DND-41 (cell line): ENCODE measurements at regions not wholly inside any gene's neighbourhood (a gene's known extent, or its start where the extent isn't known, plus 50 kb on each side); places are given as distances from the start of the nearest gene placed in this dataset.

Experiments
- ATAC-seq: fragments of 200-7000 bp; cut with Tn5 transposase; 3 replicates; pipeline ENCODE4 v1.9.1; 2021; ENCODE audit warnings: low read depth; ENCODE audit not compliant: insufficient read depth
- DNase-seq: peaks from one replicate; pipeline ENCODE4 v3.0.0-alpha.2; 2020
- H2AFZ ChIP-seq: 2 replicates; pipeline ENCODE4 v1.6.0; 2012; ENCODE audit warnings: low read depth, low read length
- H3K27ac ChIP-seq: 2 replicates; pipeline ENCODE4 v1.5.1; 2012; ENCODE audit warnings: low read length, inconsistent platforms
- H3K27me3 ChIP-seq: fragments of 200-600 bp; sonication (generic); 2 replicates; pipeline ENCODE4 v1.6.0; 2012; ENCODE audit warnings: low read length, mild to moderate bottlenecking, inconsistent platforms; ENCODE audit not compliant: insufficient read depth, poor library complexity
- H3K36me3 ChIP-seq: 2 replicates; pipeline ENCODE4 v1.5.1; 2012; ENCODE audit warnings: low read length, inconsistent platforms; ENCODE audit not compliant: insufficient read depth
- H3K4me1 ChIP-seq: 2 replicates; pipeline ENCODE4 v1.5.1; 2012; ENCODE audit warnings: mild to moderate bottlenecking, low read length; ENCODE audit not compliant: insufficient read depth
- H3K4me2 ChIP-seq: 2 replicates; pipeline ENCODE4 v1.6.0; 2012; ENCODE audit warnings: mild to moderate bottlenecking, moderate library complexity, low read length, inconsistent platforms; ENCODE audit not compliant: insufficient read depth
- H3K4me3 ChIP-seq, 2 experiments: fragments of 200-600 bp in 1 of 2; shearing (Covaris generic) in 1 of 2; 2 replicates each; pipeline ENCODE4 v1.5.1; 2012 to 2016; ENCODE audit warnings: inconsistent platforms in 2 of 2, low read length in 2 of 2, mild to moderate bottlenecking in 2 of 2, low read depth in 1 of 2, moderate library complexity in 1 of 2
- H3K79me2 ChIP-seq: 2 replicates; pipeline ENCODE4 v1.6.0; 2012; ENCODE audit warnings: low read length, inconsistent platforms; ENCODE audit not compliant: insufficient read depth
- H3K9ac ChIP-seq: 2 replicates; pipeline ENCODE4 v1.6.0; 2012; ENCODE audit warnings: low read depth, mild to moderate bottlenecking, inconsistent platforms, low read length, moderate library complexity
- H3K9me3 ChIP-seq: 2 replicates; pipeline ENCODE4 v1.5.1; 2012; ENCODE audit warnings: low read length, moderate library complexity, mild to moderate bottlenecking, inconsistent platforms; ENCODE audit not compliant: insufficient read depth, severe bottlenecking
- H4K20me1 ChIP-seq: 2 replicates; pipeline ENCODE4 v1.6.0; 2012; ENCODE audit warnings: low read length; ENCODE audit not compliant: insufficient read depth
- EZH2 ChIP-seq: IDR thresholded peaks from 3 replicates; pipeline ENCODE4 v1.6.1; 2012; ENCODE audit warnings: borderline replicate concordance, low read depth, mild to moderate bottlenecking, moderate library complexity, low read length, inconsistent platforms; ENCODE audit not compliant: severe bottlenecking
- TF ChIP-seq, protein P1 (sequence below): IDR thresholded peaks from 2 replicates; pipeline ENCODE4 v1.5.1; 2012; ENCODE audit warnings: borderline replicate concordance, low read length, moderate library complexity, mild to moderate bottlenecking; ENCODE audit not compliant: poor library complexity, severe bottlenecking; ENCODE audit errors: extremely low read depth

GRCh38 chr6:168128631-168129291 lies 49.7 kb upstream of the FRMD1 start:
- no peak for ATAC-seq
- no peaks in the 10 kb centered on the region for H3K27me3 ChIP-seq
- no peaks in the 10 kb centered on the region for H3K4me1 ChIP-seq

More at GRCh38 chr6:168128631-168129291, 49.7 kb upstream of the FRMD1 start:
- Histone ChIP-seq H3K4me2 (no peak overlapping the region), H4K20me1 (no peaks in the 10 kb centered on the region), H3K27ac (no peak overlapping the region), H3K79me2 (no peaks in the 10 kb centered on the region), H3K4me3 (no peak overlapping the region), H3K9me3 (peaks cover 9% of the 10 kb centered on the region), H2AFZ (no peak overlapping the region), H3K36me3 (no peaks in the 10 kb centered on the region), H3K9ac (no peak overlapping the region)
- TF ChIP-seq EZH2, result no peak
- TF ChIP-seq, protein P1, sequence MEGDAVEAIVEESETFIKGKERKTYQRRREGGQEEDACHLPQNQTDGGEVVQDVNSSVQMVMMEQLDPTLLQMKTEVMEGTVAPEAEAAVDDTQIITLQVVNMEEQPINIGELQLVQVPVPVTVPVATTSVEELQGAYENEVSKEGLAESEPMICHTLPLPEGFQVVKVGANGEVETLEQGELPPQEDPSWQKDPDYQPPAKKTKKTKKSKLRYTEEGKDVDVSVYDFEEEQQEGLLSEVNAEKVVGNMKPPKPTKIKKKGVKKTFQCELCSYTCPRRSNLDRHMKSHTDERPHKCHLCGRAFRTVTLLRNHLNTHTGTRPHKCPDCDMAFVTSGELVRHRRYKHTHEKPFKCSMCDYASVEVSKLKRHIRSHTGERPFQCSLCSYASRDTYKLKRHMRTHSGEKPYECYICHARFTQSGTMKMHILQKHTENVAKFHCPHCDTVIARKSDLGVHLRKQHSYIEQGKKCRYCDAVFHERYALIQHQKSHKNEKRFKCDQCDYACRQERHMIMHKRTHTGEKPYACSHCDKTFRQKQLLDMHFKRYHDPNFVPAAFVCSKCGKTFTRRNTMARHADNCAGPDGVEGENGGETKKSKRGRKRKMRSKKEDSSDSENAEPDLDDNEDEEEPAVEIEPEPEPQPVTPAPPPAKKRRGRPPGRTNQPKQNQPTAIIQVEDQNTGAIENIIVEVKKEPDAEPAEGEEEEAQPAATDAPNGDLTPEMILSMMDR, result no peak
- DNase-seq, result no peak
